Dendritic cell treated with granulocyte-macrophage colony-stimulating factor and Interleukin-4, amounts not matched to agents 40 ng/mL and 50 ng/mL, for 4 days (primary cell): ENCODE measurements at regions not wholly inside any gene's neighbourhood (a gene's known extent, or its start where the extent isn't known, plus 50 kb on each side); places are given as distances from the start of the nearest gene placed in this dataset.

Source experiments
- H3K27ac Mint-ChIP-seq: one replicate; pipeline ENCODE4 v1.8.0; 2022; ENCODE audit warnings: mild to moderate bottlenecking, mixed read lengths
- H3K27me3 Mint-ChIP-seq: one replicate; pipeline ENCODE4 v1.8.0; 2022; ENCODE audit warnings: mild to moderate bottlenecking, mixed read lengths
- H3K36me3 Mint-ChIP-seq: one replicate; pipeline ENCODE4 v1.8.0; 2022; ENCODE audit warnings: low read depth, mixed read lengths
- H3K4me1 Mint-ChIP-seq: one replicate; pipeline ENCODE4 v1.8.0; 2022; ENCODE audit warnings: low read depth, mixed read lengths
- H3K4me3 Mint-ChIP-seq: one replicate; pipeline ENCODE4 v1.8.0; 2022; ENCODE audit warnings: mild to moderate bottlenecking, moderate library complexity, mixed read lengths
- H3K9me3 Mint-ChIP-seq: one replicate; pipeline ENCODE4 v1.8.0; 2022; ENCODE audit warnings: mixed read lengths
- intact Hi-C: fragments of 100-400 bp; cut with micrococcal nuclease; formaldehyde crosslinking; loops from one replicate; pipeline ENCODE4 v1.15.0; 2022

- Mint-ChIP-seq H3K27ac (no peak overlapping the region), H3K4me1 (no peaks in the 10 kb centered on the region), H3K4me3 (no peak overlapping the region), H3K27me3 (peaks cover 34% of the 10 kb centered on the region), H3K9me3 (peaks cover 8% of the 10 kb centered on the region), H3K36me3 (no peaks in the 10 kb centered on the region)
- intact Hi-C loops: no loop called here
Measured at GRCh38 chr1:38444770-38445442, 398.3 kb upstream of the POU3F1 start.

DNA sequence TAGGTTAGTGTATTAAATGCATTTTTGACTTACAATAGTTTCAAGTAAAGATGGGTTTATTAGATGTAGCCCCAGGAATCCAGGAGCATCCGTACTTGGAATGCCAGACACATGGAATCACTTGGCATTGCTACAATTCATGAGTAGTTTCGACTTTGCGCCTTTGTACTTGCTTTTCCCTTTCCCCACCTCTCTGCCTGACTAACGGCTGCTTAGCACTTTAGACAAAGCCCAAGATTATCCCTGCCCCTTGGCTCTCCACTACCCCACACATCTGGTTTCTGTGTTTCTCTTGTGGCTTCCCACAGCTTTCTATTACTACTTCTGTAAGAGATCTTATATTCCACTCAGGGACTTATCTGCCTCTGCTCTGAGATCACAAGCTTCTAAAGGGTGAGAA, 397.7 kb upstream of the POU3F1 start:
- Mint-ChIP-seq H3K36me3 (no peaks in the 10 kb centered on the region), H3K4me1 (no peaks in the 10 kb centered on the region), H3K27me3 (peaks cover 37% of the 10 kb centered on the region), H3K27ac (no peak overlapping the region), H3K9me3 (peaks cover 8% of the 10 kb centered on the region), H3K4me3 (no peak overlapping the region)
- intact Hi-C loops: no loop called here

- no peak overlapping the region for H3K4me3 Mint-ChIP-seq
- peaks cover 8% of the 10 kb centered on the region for H3K9me3 Mint-ChIP-seq
- H3K36me3 Mint-ChIP-seq: no peaks in the 10 kb centered on the region
- H3K27me3 Mint-ChIP-seq: peaks cover 17% of the 10 kb centered on the region
- H3K27ac Mint-ChIP-seq: no peak overlapping the region
- intact Hi-C loops: no loop called here
- no peaks in the 10 kb centered on the region for H3K4me1 Mint-ChIP-seq
Measured at GRCh38 chr1:38440402-38440801, 393.8 kb upstream of the POU3F1 start.

DNA sequence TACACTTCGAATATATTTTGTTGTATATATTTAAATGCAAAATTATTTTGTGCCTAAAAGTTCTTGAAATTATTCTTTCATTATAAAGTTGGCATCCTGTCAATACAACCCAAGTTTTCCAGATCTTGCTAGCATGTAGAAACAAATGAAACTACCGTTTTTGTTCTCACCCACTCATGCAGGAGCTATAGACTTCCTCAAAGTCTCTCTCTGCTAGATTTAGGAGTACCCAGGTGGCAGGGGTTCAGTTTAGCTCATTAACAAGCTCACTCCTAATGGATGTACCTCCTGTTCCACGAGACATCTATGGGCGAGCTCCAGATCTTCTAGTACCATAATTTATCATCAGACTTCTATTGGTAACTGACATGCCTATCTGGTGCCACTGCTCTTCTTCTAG, 390.2 kb upstream of the POU3F1 start:
- intact Hi-C loops: no loop called here
- no peak overlapping the region for H3K4me3 Mint-ChIP-seq
- H3K27ac Mint-ChIP-seq: no peak overlapping the region
- no peaks in the 10 kb centered on the region for H3K36me3 Mint-ChIP-seq
- H3K4me1 Mint-ChIP-seq: no peaks in the 10 kb centered on the region
- peaks cover 8% of the 10 kb centered on the region for H3K9me3 Mint-ChIP-seq
- H3K27me3 Mint-ChIP-seq: peaks cover 17% of the 10 kb centered on the region

DNA sequence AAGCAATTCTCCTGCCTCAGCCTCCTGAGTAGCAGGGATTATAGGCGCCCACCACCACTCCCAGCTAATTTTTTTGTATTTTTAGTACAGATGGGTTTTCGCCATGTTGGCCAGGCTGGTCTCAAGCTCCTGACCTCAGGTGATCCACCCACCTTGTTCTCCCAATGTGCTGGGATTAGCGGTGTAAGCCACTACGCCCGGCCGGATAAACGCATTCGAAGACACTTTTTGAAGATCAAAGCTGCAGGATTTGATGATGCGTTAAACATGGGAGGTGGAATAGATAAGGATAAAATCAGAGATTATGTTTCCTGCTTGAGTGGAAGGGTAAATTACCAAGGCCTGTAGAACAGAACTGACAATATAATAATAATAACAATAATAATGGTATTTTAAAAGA, 389.4 kb upstream of the POU3F1 start:
- intact Hi-C loops: no loop called here
- Mint-ChIP-seq H3K27me3 (peaks cover 20% of the 10 kb centered on the region), H3K9me3 (peaks cover 8% of the 10 kb centered on the region), H3K4me1 (no peaks in the 10 kb centered on the region), H3K4me3 (no peak overlapping the region), H3K36me3 (no peaks in the 10 kb centered on the region), H3K27ac (no peak overlapping the region)

DNA sequence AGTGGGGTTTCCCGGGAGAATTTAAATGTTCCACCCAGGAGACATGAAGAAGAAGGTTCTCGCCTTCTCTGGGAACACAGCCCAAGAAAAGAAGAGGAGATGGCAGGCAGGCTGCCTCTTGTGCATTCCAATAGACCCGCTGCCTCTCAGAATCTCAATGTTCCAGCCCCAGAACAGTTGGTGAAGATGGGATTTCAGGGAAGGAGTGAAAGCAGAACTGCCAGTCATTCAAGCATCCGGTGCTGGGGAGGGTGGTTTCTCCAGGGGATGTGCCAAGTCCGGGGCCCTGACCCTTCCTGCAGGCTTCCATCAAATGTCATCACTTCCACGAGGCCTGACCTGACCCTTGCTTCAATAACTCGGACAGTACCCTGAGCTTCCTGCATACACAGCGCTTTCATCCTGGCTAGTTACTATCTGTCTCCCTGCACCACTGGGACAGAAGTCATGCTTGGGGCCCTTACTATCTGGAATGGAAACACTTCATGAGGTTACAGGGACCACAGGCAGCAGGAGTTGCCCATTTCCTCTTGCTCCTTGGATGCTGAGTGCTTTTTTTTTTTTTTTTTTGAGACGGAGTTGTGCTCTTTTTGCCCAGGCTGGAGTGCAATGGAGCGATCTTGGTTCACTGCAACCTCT, 386.6 kb upstream of the POU3F1 start:
- no peaks in the 10 kb centered on the region for H3K36me3 Mint-ChIP-seq

DNA sequence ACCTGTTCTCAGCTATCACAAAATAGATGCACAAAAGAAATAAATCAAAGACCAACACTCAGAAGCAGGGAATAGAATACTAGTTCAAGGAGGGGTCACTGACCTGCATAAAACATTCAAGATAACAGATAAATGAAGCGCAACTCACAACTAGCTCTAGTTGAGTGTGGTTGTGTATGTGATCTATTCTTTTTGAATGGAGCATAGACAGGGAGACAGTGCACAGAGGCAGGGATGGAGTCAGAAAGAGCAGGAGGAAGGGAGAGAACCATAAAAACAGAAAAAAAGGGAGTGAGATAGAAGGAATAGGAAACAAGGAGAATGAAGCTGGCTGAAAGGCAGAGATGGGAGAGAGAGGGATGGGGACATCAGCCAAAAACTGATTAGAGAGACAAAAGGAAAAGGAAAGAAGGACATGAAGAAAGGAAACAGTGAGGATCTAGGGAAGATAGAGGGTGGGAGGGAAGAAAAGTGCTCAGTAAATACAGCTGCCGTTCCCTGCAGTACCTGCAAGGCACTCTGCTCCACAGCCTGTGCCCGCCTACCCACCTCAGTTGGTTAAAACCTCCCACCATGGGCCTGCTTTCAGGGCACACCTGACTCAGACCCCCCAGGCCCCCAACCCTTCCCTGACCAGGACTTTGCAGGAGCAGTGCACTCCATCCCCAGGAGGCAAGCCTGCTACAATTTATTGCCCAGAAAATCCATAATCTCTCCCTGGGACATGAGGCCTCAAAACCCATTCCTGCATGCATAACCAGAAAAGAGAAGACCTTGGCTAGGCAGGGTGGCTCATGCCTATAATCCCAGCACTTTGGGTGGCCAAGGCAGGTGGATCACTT, 385.2 kb upstream of the POU3F1 start:
- Mint-ChIP-seq H3K27ac (no peak overlapping the region), H3K36me3 (no peaks in the 10 kb centered on the region), H3K9me3 (no peaks in the 10 kb centered on the region), H3K27me3 (peaks cover 14% of the 10 kb centered on the region), H3K4me3 (no peak overlapping the region), H3K4me1 (no peaks in the 10 kb centered on the region)
- intact Hi-C loops: no loop called here

More for the DNA sequence above, 386.6 kb upstream of the POU3F1 start:
- no peak overlapping the region for H3K27ac Mint-ChIP-seq
- H3K4me1 Mint-ChIP-seq: no peaks in the 10 kb centered on the region
- intact Hi-C loops: no loop called here
- peaks cover 13% of the 10 kb centered on the region for H3K27me3 Mint-ChIP-seq
- H3K4me3 Mint-ChIP-seq: no peak overlapping the region
- no peaks in the 10 kb centered on the region for H3K9me3 Mint-ChIP-seq

- Mint-ChIP-seq H3K27me3 (peaks cover 22% of the 10 kb centered on the region), H3K27ac (no peak overlapping the region), H3K9me3 (no peaks in the 10 kb centered on the region), H3K4me1 (no peaks in the 10 kb centered on the region), H3K36me3 (no peaks in the 10 kb centered on the region), H3K4me3 (no peak overlapping the region)
- intact Hi-C loops: no loop called here
Measured at GRCh38 chr1:38430949-38431348, 384.4 kb upstream of the POU3F1 start.

DNA sequence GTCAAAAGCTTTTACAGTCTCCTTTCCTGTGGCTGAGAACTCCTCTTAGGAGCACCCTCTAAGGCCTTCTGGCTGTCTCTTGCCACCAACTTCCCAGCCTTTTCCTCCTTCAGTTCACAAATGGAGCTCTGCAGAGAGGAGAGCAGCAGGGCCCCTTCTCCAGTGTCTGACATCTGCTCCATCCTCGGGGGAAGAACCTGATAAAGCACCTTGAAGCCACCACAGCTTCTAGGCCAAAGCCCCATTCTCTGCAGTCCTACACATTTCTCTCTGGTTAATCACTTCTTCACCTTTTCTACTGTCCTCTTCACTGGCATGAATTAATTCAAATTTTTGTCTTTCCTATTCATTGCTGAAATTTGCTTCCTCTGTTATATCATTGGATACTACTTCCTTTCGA, 378.1 kb upstream of the POU3F1 start:
- H3K27me3 Mint-ChIP-seq: peaks cover 29% of the 10 kb centered on the region
- no peak overlapping the region for H3K4me3 Mint-ChIP-seq
- H3K36me3 Mint-ChIP-seq: no peaks in the 10 kb centered on the region
- no peak overlapping the region for H3K27ac Mint-ChIP-seq
- no peaks in the 10 kb centered on the region for H3K4me1 Mint-ChIP-seq
- intact Hi-C loops: no loop called here
- no peaks in the 10 kb centered on the region for H3K9me3 Mint-ChIP-seq

DNA sequence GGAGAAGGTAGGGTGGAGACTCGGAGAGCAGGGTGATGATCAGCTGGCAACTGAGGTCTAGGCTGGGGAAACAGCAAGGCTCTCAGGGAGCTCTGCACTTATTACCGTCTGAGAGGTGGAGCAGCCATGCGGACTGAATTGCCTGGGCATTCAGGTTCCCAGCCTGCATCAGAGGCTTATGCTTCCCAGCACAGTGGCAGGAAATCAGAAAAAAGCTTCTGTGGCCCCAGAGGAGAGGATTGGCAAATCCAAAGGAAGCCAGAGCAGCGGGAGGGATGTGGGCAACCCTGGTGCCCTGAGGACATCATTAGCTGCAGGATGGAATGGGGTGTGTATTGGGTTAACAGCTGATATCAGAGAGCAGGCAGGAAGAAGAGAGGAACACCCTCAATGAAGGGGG, 374.1 kb upstream of the POU3F1 start:
- Mint-ChIP-seq H3K4me1 (no peaks in the 10 kb centered on the region), H3K9me3 (no peaks in the 10 kb centered on the region), H3K27me3 (peaks cover 24% of the 10 kb centered on the region), H3K36me3 (no peaks in the 10 kb centered on the region), H3K27ac (no peak overlapping the region), H3K4me3 (no peak overlapping the region)
- intact Hi-C loops: no loop called here

- peaks cover 8% of the 10 kb centered on the region for H3K9me3 Mint-ChIP-seq
- no peaks in the 10 kb centered on the region for H3K36me3 Mint-ChIP-seq
- H3K27me3 Mint-ChIP-seq: peaks cover 15% of the 10 kb centered on the region
- intact Hi-C loops: no loop called here
- no peak overlapping the region for H3K4me3 Mint-ChIP-seq
- H3K4me1 Mint-ChIP-seq: no peaks in the 10 kb centered on the region
- no peak overlapping the region for H3K27ac Mint-ChIP-seq
Measured at GRCh38 chr1:38418195-38419030, 371.8 kb upstream of the POU3F1 start.

DNA sequence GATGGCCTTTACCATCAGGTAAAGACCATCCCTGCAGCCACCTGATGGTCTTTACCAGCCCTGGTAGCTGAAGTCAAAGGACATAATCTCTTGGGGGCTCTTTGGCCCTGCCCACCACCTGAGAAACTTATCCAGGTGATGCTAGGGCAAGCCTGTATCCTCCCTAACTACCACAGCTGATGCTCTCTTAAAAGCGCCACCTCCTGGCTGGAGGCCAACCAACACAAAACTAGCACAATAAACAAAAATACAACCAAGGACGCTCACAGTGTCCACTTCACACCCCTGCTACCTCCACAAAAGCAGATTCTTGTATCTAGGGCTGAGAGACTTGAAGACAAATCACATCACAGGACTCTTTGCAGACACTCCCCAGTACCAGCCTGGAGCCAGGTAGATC, 357.1 kb upstream of the POU3F1 start:
- H3K27ac Mint-ChIP-seq: no peak overlapping the region
- no peaks in the 10 kb centered on the region for H3K4me1 Mint-ChIP-seq
- peaks cover 28% of the 10 kb centered on the region for H3K9me3 Mint-ChIP-seq
- no peak overlapping the region for H3K4me3 Mint-ChIP-seq
- H3K27me3 Mint-ChIP-seq: peaks cover 3% of the 10 kb centered on the region
- H3K36me3 Mint-ChIP-seq: no peaks in the 10 kb centered on the region
- intact Hi-C loops: no loop called here

DNA sequence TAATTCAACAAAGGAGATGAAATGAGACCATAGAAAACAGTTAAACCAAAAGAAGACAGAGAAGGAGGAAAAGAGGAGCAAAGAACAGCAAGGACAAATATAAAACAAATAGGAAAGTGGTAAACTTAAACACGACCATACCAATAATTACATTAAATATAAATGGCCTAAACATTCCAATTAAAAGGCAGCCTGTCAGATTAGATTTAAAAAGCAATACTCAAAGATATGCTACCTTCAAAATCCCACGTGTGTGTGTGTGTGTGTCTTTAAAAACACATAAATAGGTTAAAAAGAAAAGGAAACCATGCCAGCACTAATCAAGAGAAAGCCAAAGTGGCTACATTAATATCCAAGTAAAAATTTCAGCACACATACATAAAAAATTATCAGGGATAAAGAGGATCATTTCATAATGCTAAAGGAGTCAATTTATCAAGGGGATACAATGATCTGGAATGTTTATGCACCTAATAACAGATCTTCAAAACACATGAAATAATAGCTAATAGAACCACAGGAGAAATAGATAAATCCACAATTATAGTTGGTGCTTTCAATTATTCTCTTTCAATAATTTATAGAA, 355.7 kb upstream of the POU3F1 start:
- Mint-ChIP-seq H3K4me1 (no peaks in the 10 kb centered on the region), H3K27me3 (peaks cover 10% of the 10 kb centered on the region), H3K9me3 (peaks cover 30% of the 10 kb centered on the region), H3K36me3 (no peaks in the 10 kb centered on the region), H3K4me3 (no peak overlapping the region), H3K27ac (no peak overlapping the region)
- intact Hi-C loops: no loop called here
